ENCODE measurements at regions not wholly inside any gene's neighbourhood (a gene's known extent, or its start where the extent isn't known, plus 50 kb on each side); places are given as distances from the start of the nearest gene placed in this dataset.

DNA sequence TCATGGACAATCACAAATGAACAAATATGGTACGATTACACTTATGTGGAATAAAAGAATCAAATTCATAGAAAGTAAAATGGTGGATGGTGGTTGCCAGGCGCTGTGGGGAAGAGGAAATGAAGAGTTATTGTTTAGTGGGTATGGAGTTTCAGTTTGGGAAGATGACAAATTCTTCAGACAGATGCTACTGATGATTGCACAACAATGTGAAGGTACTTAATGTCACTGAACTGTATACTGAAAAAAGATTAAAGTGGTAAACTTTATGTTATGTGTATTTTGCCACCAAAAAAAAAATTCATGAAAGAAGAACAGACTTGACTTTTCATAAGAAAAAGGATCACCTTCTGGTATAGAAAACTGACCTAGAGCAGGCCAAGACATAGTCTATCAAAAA lies 745.6 kb upstream of the CXADR start:
- H3K4me1 ChIP-seq (ENCODE audit: insufficient read depth, low read length): no peaks in the 10 kb centered on the region
- no peaks in the 10 kb centered on the region for H3K36me3 ChIP-seq (ENCODE audit: insufficient read depth, low read length)
- no peak overlapping the region for H3K9ac ChIP-seq (ENCODE audit: low read depth, low read length)
- H3K9me3 ChIP-seq (ENCODE audit: control insufficient read depth, insufficient read depth, low read length): no peaks in the 10 kb centered on the region

DNA sequence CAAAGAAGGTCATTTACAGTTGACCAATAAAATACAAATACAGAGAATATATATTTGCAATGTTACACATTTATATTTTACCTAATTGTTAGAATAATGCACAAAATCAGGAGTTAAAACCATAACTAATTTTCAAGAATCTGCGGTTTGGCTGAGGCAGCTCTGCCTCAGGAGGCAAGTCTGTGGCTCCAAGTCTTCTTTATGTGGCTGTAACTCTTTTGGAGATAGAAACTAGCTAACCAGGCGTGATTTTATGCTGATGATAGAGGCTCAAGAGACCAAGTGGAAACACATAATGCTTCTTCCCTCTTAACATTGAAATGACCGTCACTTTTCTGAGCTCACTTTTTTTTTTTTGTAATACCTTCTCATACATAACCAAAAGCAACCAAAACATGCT lies 744.7 kb upstream of the CXADR start:
- no peaks in the 10 kb centered on the region for H3K9me3 ChIP-seq (ENCODE audit: control insufficient read depth, insufficient read depth, low read length)
- no peak overlapping the region for H3K9ac ChIP-seq (ENCODE audit: low read depth, low read length)
- no peaks in the 10 kb centered on the region for H3K4me1 ChIP-seq (ENCODE audit: insufficient read depth, low read length)
- H3K36me3 ChIP-seq (ENCODE audit: insufficient read depth, low read length): no peaks in the 10 kb centered on the region

DNA sequence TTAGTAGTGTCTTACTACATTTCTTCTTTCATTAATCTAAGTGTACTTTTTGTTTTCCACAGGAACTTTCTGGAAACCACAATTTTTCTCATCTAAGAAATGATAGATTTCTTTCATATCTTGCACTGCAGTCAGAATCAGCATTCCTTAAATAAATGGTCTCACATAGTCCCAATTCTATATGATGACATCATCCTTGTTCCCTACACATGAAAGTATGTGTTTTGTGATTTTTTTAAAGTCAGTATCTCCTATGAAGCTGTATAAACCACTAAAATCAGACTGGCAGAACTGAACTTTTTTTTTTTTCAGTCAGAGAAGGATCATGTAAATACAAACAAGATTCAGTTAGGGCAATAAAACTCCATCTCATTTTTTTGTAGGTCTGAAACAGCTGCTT lies 742.6 kb upstream of the CXADR start:
- peaks cover 4% of the 10 kb centered on the region; the same call in 1 of the 2 replicates for H3K4me1 ChIP-seq (ENCODE audit: insufficient read depth, low read length)
- H3K9ac ChIP-seq (ENCODE audit: low read depth, low read length): no peak overlapping the region
- H3K9me3 ChIP-seq (ENCODE audit: control insufficient read depth, insufficient read depth, low read length): no peaks in the 10 kb centered on the region
- H3K36me3 ChIP-seq (ENCODE audit: insufficient read depth, low read length): no peaks in the 10 kb centered on the region

DNA sequence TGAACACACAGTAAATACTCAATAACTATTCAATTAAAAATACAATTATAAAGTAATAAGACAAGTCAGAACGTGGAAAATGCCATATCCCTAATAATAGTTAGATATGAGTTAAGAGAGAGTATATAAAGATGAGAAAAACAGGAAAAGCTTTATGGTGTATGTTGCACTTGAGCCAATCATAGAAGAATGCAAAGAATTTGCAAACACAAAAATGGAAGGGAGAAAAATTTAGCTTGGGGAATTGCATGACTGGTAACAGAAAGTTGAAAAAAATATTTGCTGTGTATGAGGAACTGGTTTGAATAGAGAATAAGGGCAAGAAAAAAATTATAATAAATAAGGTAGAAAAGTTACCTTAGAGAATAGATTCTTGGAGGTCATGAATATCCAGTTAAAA lies 739.6 kb upstream of the CXADR start:
- Histone ChIP-seq H3K36me3 (ENCODE audit: insufficient read depth, low read length) (no peaks in the 10 kb centered on the region), H3K4me1 (ENCODE audit: insufficient read depth, low read length) (peaks cover 8% of the 10 kb centered on the region; the same call in 1 of the 2 replicates), H3K9me3 (ENCODE audit: control insufficient read depth, insufficient read depth, low read length) (no peaks in the 10 kb centered on the region), H3K9ac (ENCODE audit: low read depth, low read length) (no peak overlapping the region)

DNA sequence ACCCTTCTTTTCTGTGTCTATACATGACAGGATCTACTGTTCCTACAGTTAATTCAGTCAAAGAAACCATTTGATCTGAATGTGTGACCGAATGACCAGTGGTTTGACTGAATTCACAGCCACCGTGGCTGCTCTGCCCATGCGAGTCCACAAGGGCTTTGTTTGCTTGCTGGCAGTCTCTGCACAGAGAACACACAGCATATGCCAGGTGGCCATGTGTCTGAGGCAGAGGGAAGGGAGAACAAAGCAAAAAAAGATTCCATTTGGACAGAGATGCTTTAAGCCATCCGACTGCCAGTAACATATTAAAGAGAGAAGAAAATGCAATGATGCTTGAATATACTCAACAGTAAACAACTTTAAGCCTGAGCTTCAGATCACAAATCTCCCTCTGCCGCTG lies 737.8 kb upstream of the CXADR start:
- Histone ChIP-seq H3K9ac (ENCODE audit: low read depth, low read length) (no peak overlapping the region; the same call in 1 of the 2 replicates), H3K4me1 (ENCODE audit: insufficient read depth, low read length) (peaks cover 8% of the 10 kb centered on the region; the same call in 1 of the 2 replicates), H3K36me3 (ENCODE audit: insufficient read depth, low read length) (no peaks in the 10 kb centered on the region)

DNA sequence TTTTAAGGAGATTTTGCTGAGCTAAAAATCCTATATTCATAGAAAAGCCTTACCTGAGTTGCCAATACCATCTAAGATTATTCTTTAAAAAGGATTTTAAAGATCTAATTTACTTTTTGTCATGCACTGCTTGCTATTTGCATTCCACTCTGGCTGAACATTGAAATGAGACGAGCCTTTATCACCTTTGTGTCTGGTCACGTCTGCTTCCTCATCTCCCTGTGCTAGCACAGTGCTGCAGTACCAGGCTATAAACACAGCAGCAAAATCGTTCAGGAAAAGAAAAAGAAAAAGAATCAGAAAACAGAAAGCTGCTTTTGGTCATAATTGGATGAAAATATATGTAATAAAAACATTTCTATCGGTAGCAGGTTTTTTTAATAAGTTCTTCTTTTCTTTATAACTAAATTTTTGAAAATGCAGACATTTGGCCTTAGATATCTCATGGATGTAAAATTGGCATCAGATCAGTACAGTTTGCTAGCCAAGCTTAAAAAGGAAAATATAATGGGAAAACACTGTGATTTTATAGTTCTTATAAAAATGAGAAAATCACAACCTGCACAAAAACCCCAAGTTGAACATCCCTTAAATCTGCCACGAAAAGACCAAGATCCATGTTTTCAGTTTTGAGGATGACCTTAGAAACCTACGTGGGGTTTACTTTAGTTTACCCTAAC lies 735.7 kb upstream of the CXADR start:
- no peak overlapping the region for H3K9ac ChIP-seq (ENCODE audit: low read depth, low read length)
- H3K36me3 ChIP-seq (ENCODE audit: insufficient read depth, low read length): no peaks in the 10 kb centered on the region
- H3K4me1 ChIP-seq (ENCODE audit: insufficient read depth, low read length): peaks cover 8% of the 10 kb centered on the region; the same call in 1 of the 2 replicates
- no peaks in the 10 kb centered on the region; the same call in 1 of the 2 replicates for H3K9me3 ChIP-seq (ENCODE audit: control insufficient read depth, insufficient read depth, low read length)

More for the DNA sequence above, 737.8 kb upstream of the CXADR start:
- H3K9me3 ChIP-seq (ENCODE audit: control insufficient read depth, insufficient read depth, low read length): no peaks in the 10 kb centered on the region

DNA sequence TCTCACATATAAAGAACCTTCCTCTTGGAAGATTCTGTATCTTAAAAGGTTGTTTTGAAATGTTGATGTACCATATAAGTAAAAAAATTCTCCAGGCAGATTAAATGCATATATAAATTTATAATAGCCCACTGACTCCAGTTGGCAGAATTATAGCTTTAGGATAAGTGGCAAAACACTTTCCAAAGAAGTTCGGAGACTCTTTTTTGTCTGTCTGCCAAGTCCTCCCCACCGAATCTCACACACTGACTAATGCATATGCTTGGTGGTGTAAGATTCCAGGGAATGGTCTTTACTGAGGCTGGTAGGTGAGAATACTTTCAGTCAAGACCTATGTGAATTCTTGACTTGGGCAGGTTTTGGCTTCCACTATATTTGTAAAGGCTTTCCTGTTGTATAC lies 724.3 kb upstream of the CXADR start:
- no peaks in the 10 kb centered on the region for H3K36me3 ChIP-seq (ENCODE audit: insufficient read depth, low read length)
- no peak overlapping the region for H3K9ac ChIP-seq (ENCODE audit: low read depth, low read length)
- no peaks in the 10 kb centered on the region for H3K9me3 ChIP-seq (ENCODE audit: control insufficient read depth, insufficient read depth, low read length)
- H3K4me1 ChIP-seq (ENCODE audit: insufficient read depth, low read length): no peaks in the 10 kb centered on the region

DNA sequence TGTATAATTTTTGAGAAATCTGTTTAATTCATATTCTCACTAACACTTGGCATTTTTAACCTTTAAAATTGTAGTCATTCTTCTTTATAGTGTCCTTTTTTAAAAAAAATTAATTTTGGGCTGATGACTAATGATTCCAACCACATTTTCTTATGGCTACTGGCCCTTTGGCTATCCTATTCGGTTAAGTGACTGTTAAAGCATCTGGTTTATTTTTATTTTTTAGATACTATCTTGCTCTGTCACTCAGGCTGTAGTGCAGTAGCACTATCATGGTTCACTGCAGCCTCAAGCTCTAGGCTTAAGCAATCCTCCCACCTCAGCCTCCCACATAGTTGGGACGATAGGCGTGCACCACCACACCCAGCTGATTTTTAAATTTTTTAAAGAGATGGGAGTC lies 723.2 kb upstream of the CXADR start:
- H3K9ac ChIP-seq (ENCODE audit: low read depth, low read length): no peak overlapping the region
- H3K9me3 ChIP-seq (ENCODE audit: control insufficient read depth, insufficient read depth, low read length): no peaks in the 10 kb centered on the region
- no peaks in the 10 kb centered on the region for H3K36me3 ChIP-seq (ENCODE audit: insufficient read depth, low read length)
- H3K4me1 ChIP-seq (ENCODE audit: insufficient read depth, low read length): no peaks in the 10 kb centered on the region

DNA sequence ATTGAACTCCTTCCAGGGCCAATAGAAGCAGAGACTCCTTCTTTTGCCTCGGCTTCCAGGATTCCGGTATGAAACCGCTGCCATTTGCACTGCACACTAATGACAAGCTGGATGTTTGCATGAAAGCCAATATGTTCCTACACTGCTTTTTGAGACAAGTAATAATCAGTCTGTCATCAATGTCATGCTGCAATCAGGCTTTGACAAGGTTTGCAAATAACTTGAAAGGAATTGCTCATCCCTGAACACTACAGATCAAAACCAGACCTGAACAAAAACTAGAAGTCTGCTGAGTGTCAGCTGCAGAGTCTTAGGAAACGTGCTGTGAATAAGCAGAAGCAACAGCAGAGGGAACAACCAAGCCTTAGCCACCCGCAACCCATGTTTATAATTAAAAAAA lies 720.7 kb upstream of the CXADR start:
- Histone ChIP-seq H3K9me3 (ENCODE audit: control insufficient read depth, insufficient read depth, low read length) (no peaks in the 10 kb centered on the region), H3K4me1 (ENCODE audit: insufficient read depth, low read length) (peaks cover 6% of the 10 kb centered on the region; the same call in 1 of the 2 replicates), H3K9ac (ENCODE audit: low read depth, low read length) (no peak overlapping the region), H3K36me3 (ENCODE audit: insufficient read depth, low read length) (no peaks in the 10 kb centered on the region)

DNA sequence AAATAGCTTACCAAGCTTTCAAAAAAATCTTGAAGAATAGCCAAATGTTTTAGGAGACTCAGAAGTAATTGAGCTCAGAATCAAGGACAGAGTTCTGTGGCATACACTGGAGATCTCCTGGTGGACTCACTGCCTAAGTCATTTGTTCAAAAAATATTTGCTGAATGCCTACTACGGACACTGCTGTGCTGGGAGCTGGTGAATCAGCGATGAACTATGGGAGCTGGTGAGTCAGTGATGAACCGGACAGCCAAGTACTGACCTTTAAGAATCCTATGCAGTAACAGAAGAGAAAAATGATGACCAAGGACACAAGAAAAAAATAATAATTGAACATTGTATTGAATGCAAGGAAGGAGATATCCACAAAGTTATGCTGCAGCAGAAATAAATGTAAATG lies 717.9 kb upstream of the CXADR start:
- H3K4me1 ChIP-seq (ENCODE audit: insufficient read depth, low read length): peaks cover 6% of the 10 kb centered on the region; the same call in 1 of the 2 replicates
- no peak overlapping the region for H3K9ac ChIP-seq (ENCODE audit: low read depth, low read length)
- no peaks in the 10 kb centered on the region for H3K36me3 ChIP-seq (ENCODE audit: insufficient read depth, low read length)
- H3K9me3 ChIP-seq (ENCODE audit: control insufficient read depth, insufficient read depth, low read length): no peaks in the 10 kb centered on the region

DNA sequence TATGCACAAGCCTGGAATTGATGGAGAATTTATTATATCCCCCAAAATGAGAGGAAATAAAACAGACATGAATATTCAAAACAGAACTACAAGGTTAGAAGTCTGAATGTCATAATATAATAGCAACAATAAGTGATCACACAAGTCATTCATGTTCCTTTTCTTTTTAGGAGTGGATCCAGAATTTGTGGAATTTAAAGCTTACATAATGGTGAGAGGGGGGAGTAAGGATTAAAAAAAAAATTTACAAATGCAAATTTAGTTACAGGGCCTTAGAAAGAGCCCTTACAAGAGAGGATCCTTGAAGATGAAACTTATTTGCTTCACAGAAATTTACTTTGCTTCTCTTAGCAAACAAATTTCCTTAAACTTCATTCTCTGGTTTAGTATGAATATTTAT lies 716.1 kb upstream of the CXADR start:
- no peak overlapping the region for H3K9ac ChIP-seq (ENCODE audit: low read depth, low read length)

DNA sequence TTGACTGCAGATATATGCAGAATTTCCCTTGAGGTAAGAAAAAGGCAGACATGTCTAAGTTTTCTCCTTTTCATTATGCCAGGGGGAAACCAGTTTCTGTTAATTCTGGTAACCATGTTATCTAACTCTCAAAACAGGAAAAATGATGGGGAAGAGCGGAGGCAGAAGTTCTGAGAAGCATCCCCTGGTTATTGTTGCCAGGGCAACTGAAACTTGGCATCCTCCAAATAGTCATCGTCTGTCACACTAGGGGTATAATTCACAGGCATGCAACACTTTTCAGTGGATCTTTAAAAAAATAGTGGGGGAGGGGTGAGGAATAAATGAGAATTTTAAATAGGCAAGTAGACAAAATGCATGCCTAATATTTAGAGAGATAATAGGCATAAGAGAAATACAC lies 715.3 kb upstream of the CXADR start:
- Histone ChIP-seq H3K9me3 (ENCODE audit: control insufficient read depth, insufficient read depth, low read length) (no peaks in the 10 kb centered on the region), H3K36me3 (ENCODE audit: insufficient read depth, low read length) (no peaks in the 10 kb centered on the region), H3K9ac (ENCODE audit: low read depth, low read length) (no peak overlapping the region), H3K4me1 (ENCODE audit: insufficient read depth, low read length) (peaks cover 6% of the 10 kb centered on the region; the same call in 1 of the 2 replicates)

More for the DNA sequence above, 716.1 kb upstream of the CXADR start:
- Histone ChIP-seq H3K4me1 (ENCODE audit: insufficient read depth, low read length) (peaks cover 6% of the 10 kb centered on the region; the same call in 1 of the 2 replicates), H3K9me3 (ENCODE audit: control insufficient read depth, insufficient read depth, low read length) (no peaks in the 10 kb centered on the region), H3K36me3 (ENCODE audit: insufficient read depth, low read length) (no peaks in the 10 kb centered on the region)

DNA sequence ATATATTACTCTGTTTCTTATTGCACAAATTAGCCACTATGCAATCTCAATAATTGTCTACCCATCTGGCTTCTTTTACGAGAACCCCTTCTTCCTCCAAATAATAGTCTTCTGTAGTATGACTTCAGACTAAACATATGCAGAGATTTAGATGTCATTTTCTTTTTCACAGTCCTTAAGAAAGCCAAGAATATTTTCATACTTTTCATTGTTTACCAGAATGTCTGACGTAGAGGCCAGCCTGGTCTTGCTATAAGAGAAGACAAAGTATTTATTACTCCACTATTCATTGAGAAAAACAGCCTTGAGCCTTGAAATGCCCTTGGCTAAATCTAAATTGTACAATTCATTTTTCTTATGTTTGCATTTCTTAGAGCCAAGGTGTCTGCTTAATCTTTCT lies 714.9 kb upstream of the CXADR start:
- H3K9me3 ChIP-seq (ENCODE audit: control insufficient read depth, insufficient read depth, low read length): no peaks in the 10 kb centered on the region
- H3K36me3 ChIP-seq (ENCODE audit: insufficient read depth, low read length): no peaks in the 10 kb centered on the region
- peaks cover 6% of the 10 kb centered on the region; the same call in 1 of the 2 replicates for H3K4me1 ChIP-seq (ENCODE audit: insufficient read depth, low read length)
- no peak overlapping the region for H3K9ac ChIP-seq (ENCODE audit: low read depth, low read length)

DNA sequence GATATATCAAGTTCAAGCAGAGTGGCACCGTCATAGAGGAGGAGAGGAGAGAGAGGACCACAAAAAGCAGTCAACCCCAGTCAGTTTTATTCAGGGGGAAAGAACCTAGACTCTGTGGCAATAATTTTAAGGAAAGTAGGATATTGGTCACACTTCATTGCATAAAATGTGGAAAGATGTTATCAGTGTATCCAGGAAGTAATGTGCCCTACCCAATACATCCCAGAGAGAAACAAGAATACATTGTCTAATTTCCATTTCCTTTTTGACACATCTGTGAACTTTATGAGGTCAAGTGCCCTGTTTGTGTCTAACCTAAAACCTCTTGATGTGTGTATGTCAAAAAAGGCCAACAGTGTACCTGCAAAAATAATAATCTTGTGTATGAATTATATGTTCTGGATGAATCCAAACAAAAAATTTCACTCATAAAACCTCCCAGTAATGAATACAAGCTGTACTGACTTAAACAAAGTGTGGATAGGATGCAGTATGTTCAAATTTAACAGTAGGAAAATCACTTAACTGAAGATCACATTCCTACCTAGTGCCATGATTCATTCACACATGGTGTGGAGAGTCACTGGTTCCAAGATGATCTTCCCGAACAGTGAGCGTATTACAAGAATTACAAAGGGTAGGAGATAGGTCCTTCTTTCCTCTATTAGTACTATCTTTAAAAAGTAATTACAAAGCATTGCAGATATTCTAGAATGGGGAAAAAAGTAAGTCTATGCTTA lies 712.1 kb upstream of the CXADR start:
- H3K4me1 ChIP-seq (ENCODE audit: insufficient read depth, low read length): peaks cover 6% of the 10 kb centered on the region; the same call in 1 of the 2 replicates
- no peaks in the 10 kb centered on the region for H3K36me3 ChIP-seq (ENCODE audit: insufficient read depth, low read length)
- no peak overlapping the region for H3K9ac ChIP-seq (ENCODE audit: low read depth, low read length)
- H3K9me3 ChIP-seq (ENCODE audit: control insufficient read depth, insufficient read depth, low read length): peaks cover 4% of the 10 kb centered on the region; the same call in 1 of the 2 replicates

DNA sequence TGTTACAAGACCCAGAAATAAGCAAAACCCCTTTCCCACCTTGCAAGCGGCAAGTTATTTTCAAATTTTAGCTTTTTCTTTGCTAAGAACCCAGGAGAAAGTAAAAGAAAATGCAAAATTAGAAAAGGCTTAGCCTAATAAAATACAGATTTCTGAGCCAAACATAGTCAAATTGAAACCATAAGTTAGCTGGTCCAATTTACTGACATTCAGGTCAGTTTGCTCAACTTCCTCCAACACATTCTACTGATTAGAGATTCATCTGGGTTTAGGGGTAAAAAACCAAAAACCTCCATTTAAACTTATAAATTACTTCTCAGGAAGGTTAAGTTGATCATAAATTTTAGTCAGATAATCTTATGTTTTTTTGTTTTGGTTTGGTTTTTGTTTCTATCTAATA lies 701.8 kb upstream of the CXADR start:
- Histone ChIP-seq H3K9me3 (ENCODE audit: control insufficient read depth, insufficient read depth, low read length) (no peaks in the 10 kb centered on the region), H3K9ac (ENCODE audit: low read depth, low read length) (no peak overlapping the region), H3K36me3 (ENCODE audit: insufficient read depth, low read length) (no peaks in the 10 kb centered on the region), H3K4me1 (ENCODE audit: insufficient read depth, low read length) (peaks cover 9% of the 10 kb centered on the region; the same call in 1 of the 2 replicates)

Data from ES-I3 (cell line).